CD8-positive, alpha-beta memory T cell (primary cell): ENCODE measurements at regions not wholly inside any gene's neighbourhood (a gene's known extent, or its start where the extent isn't known, plus 50 kb on each side); places are given as distances from the start of the nearest gene placed in this dataset.

ENCODE experiments used
- CTCF ChIA-PET: fragments of 350-600 bp; sonication (Branson Sonifier 250); formaldehyde crosslinking; loops from one replicate; lab custom pipeline; 2021; ENCODE audit warnings: antibody characterized with exemption; lab: Charles Lee
- POLR2A ChIA-PET: fragments of 350-600 bp; sonication (Branson Sonifier 250); formaldehyde crosslinking; loops from one replicate; lab custom pipeline; 2021; ENCODE audit warnings: antibody characterized with exemption; lab: Charles Lee
- DNase-seq, 5 donors: peaks; one replicate each; pipeline versions ENCODE4 v3.0.0 to v3.0.0-alpha.2; 2020 to 2022; ENCODE audit warnings: mixed read lengths in 1 of 5
- H3K27ac ChIP-seq: one replicate; pipeline ENCODE4 v1.7.0; 2013; ENCODE audit warnings: low read depth, mild to moderate bottlenecking, low read length, moderate library complexity
- H3K27me3 ChIP-seq: 2 replicates; pipeline ENCODE4 v1.7.0; 2013; ENCODE audit warnings: low read length, mild to moderate bottlenecking; ENCODE audit not compliant: insufficient read depth, poor library complexity, severe bottlenecking
- H3K36me3 ChIP-seq: 2 replicates; pipeline ENCODE4 v1.7.0; 2013; ENCODE audit warnings: mild to moderate bottlenecking, low read length, moderate library complexity; ENCODE audit not compliant: insufficient read depth
- H3K4me1 ChIP-seq: 2 replicates; pipeline ENCODE4 v1.7.0; 2013; ENCODE audit warnings: mild to moderate bottlenecking, low read length, moderate library complexity; ENCODE audit not compliant: insufficient read depth
- H3K4me3 ChIP-seq: 2 replicates; pipeline ENCODE4 v1.7.0; 2013; ENCODE audit warnings: mild to moderate bottlenecking, low read length
- H3K9me3 ChIP-seq: 2 replicates; pipeline ENCODE4 v1.7.0; 2013; ENCODE audit warnings: mild to moderate bottlenecking, low read length
- H3K27ac Mint-ChIP-seq, 8 donors: one replicate each; pipeline ENCODE4 v1.8.0; 2020 to 2021; ENCODE audit warnings: mixed read lengths in 8 of 8, mild to moderate bottlenecking in 6 of 8, inconsistent platforms in 3 of 8, moderate library complexity in 3 of 8
- H3K27me3 Mint-ChIP-seq, 2 donors: one replicate each; pipeline ENCODE4 v1.8.0; 2020 to 2021; ENCODE audit warnings: mixed read lengths in 2 of 2, mild to moderate bottlenecking in 1 of 2, moderate library complexity in 1 of 2
- H3K36me3 Mint-ChIP-seq, 3 donors: one replicate each; pipeline ENCODE4 v1.8.0; 2020 to 2021; ENCODE audit warnings: mixed read lengths in 3 of 3, inconsistent platforms in 1 of 3, mild to moderate bottlenecking in 1 of 3
- H3K4me1 Mint-ChIP-seq, 3 donors: one replicate each; pipeline ENCODE4 v1.8.0; 2020 to 2021; ENCODE audit warnings: mixed read lengths in 3 of 3, inconsistent platforms in 1 of 3, mild to moderate bottlenecking in 1 of 3
- H3K4me3 Mint-ChIP-seq, 7 donors: one replicate each; pipeline ENCODE4 v1.8.0; 2020 to 2021; ENCODE audit warnings: mixed read lengths in 7 of 7, mild to moderate bottlenecking in 6 of 7, moderate library complexity in 4 of 7, inconsistent platforms in 2 of 7
- H3K9me3 Mint-ChIP-seq, 5 donors: one replicate each; pipeline ENCODE4 v1.8.0; 2020 to 2022; ENCODE audit warnings: mixed read lengths in 5 of 5, mild to moderate bottlenecking in 3 of 5, moderate library complexity in 2 of 5, inconsistent platforms in 1 of 5

DNA sequence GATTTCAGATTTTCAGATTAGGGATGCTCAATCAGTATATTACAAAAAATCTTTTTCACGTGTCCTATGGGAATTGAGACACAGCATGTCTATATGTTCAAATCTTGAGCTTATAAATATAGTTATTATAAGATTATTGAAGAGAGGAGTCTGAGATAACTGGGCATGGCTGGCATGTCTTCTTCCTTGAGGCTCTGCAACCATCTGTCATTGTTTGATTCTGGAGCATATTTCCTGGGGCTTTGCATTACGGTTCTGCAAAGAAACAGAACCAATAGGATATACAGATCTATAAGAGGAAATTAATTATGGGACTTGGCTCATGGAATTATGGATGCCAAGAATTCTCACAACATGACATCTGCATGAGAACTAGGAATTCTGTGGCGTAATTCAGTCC is 386.1 kb downstream of the SOCS6 start:
- Histone ChIP-seq H3K27me3 (no peaks in the 10 kb centered on the region), H3K36me3 (no peaks in the 10 kb centered on the region), H3K27ac (no peak overlapping the region), H3K9me3 (peaks cover 2% of the 10 kb centered on the region), H3K4me3 (no peak overlapping the region), H3K4me1 (peaks cover 51% of the 10 kb centered on the region)
- Mint-ChIP-seq H3K4me1 (peaks cover 9 to 48% (median 11%) of the 10 kb centered on the region in 3 donors), H3K27me3 (no peaks in the 10 kb centered on the region), H3K36me3 (peaks cover 0 to 2% (median 0%) of the 10 kb centered on the region in 3 donors), H3K4me3 (no peak overlapping the region), H3K9me3 (peaks cover 0 to 5% (median 4%) of the 10 kb centered on the region in 5 donors), H3K27ac (peak overlapping the region in 1 of 8 donors; percentile 23)
- DNase-seq, result no peak
- POLR2A ChIA-PET, result no interaction called here
- CTCF ChIA-PET, result no interaction called here

- Histone ChIP-seq H3K27me3 (no peaks in the 10 kb centered on the region), H3K4me1 (peaks cover 53% of the 10 kb centered on the region), H3K36me3 (no peaks in the 10 kb centered on the region), H3K27ac (no peak overlapping the region), H3K9me3 (peaks cover 13% of the 10 kb centered on the region), H3K4me3 (peak overlapping the region; percentile 29)
- no peak for DNase-seq
- Mint-ChIP-seq H3K4me1 (peaks cover 9 to 48% (median 11%) of the 10 kb centered on the region in 3 donors), H3K36me3 (peaks cover 0 to 2% (median 0%) of the 10 kb centered on the region in 3 donors), H3K27ac (peak overlapping the region in 2 of 8 donors; percentile 33 to 90), H3K9me3 (peaks cover 0 to 6% (median 5%) of the 10 kb centered on the region in 5 donors), H3K27me3 (no peaks in the 10 kb centered on the region), H3K4me3 (peak overlapping the region in 1 of 7 donors; percentile 47)
- POLR2A ChIA-PET, result no interaction called here
- CTCF ChIA-PET, result no interaction called here
Observed at GRCh38 chr18:70673831-70674230, 385.0 kb downstream of the SOCS6 start.

DNA sequence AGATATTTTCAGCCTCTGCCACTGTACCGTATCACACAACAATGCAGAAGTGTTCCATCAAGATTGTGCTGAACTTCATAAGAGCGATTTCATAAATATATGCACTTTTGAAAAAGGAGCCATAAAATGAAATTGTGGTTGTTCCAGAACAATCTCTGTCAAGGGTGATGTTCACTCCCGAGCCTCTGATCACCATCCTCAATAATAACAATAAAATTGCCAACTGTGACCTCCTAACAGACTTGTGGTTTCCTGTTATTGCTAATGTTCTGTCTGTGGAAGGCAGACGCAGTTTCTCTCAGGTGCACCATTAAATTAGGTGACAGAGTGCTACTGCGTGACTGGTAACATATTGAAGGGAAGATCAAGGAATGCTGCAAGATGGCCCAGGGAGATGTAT is 383.7 kb downstream of the SOCS6 start:
- H3K27me3 ChIP-seq, result no peaks in the 10 kb centered on the region
- H3K4me1 ChIP-seq, result peaks cover 53% of the 10 kb centered on the region
- POLR2A ChIA-PET, result no interaction called here
- no peaks in the 10 kb centered on the region for H3K36me3 ChIP-seq
- H3K4me3 ChIP-seq, result peak overlapping the region; percentile 30
- Mint-ChIP-seq H3K27me3 (no peaks in the 10 kb centered on the region), H3K27ac (peak overlapping the region; percentile 22 to 90 (median 70)), H3K4me1 (peaks cover 9 to 48% (median 11%) of the 10 kb centered on the region in 3 donors), H3K4me3 (peak overlapping the region in 5 of 7 donors; percentile 9 to 51 (median 22)), H3K9me3 (peaks cover 0 to 13% (median 5%) of the 10 kb centered on the region in 5 donors), H3K36me3 (peaks cover 0 to 2% (median 1%) of the 10 kb centered on the region in 3 donors)
- no peak overlapping the region for H3K27ac ChIP-seq
- CTCF ChIA-PET, result no interaction called here
- peak in 2 of 5 donors; percentile 47 to 85 for DNase-seq
- H3K9me3 ChIP-seq, result peaks cover 14% of the 10 kb centered on the region

DNA sequence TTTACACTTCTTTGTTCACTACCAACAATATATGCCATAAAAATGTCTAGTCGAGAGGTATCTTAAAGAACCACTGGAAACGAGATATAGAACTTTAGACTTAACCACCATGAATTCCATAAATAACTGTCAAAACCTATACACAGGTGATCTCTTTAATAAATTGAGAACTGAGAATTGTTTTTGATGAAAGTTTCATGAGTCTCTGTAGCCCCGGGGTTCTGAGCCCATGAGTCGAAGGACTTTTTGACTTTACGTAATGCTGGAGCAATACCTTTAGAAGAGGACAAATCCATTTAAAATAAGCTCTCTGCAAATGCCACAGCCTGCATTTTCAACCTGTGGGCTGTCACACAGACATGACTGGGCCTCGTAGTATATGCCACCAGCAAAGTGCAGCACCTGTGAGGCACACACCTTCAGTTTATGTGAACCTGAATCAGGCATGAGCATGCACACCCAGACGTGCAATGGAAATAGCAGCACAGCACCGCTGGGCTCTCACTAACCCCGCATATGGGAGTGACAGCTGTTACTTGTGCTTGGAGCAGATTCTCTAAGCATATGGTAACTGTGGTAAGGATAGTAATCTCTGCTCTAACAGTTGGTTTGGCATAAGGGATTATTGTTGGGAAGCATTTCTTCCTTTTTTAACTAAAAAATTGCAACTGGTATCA is 383.2 kb downstream of the SOCS6 start:
- Histone ChIP-seq H3K27me3 (no peaks in the 10 kb centered on the region), H3K9me3 (peaks cover 14% of the 10 kb centered on the region), H3K27ac (no peak overlapping the region), H3K4me3 (peak overlapping the region; percentile 30), H3K36me3 (no peaks in the 10 kb centered on the region), H3K4me1 (peaks cover 52% of the 10 kb centered on the region)
- Mint-ChIP-seq H3K4me1 (peaks cover 9 to 48% (median 11%) of the 10 kb centered on the region in 3 donors), H3K36me3 (peaks cover 0 to 2% (median 1%) of the 10 kb centered on the region in 3 donors), H3K27ac (peak overlapping the region in 5 of 8 donors; percentile 32 to 90 (median 74)), H3K27me3 (no peaks in the 10 kb centered on the region), H3K9me3 (peaks cover 0 to 13% (median 5%) of the 10 kb centered on the region in 5 donors), H3K4me3 (peak overlapping the region in 1 of 7 donors; percentile 51)
- DNase-seq, result no peak
- CTCF ChIA-PET, result no interaction called here
- POLR2A ChIA-PET, result no interaction called here

DNA sequence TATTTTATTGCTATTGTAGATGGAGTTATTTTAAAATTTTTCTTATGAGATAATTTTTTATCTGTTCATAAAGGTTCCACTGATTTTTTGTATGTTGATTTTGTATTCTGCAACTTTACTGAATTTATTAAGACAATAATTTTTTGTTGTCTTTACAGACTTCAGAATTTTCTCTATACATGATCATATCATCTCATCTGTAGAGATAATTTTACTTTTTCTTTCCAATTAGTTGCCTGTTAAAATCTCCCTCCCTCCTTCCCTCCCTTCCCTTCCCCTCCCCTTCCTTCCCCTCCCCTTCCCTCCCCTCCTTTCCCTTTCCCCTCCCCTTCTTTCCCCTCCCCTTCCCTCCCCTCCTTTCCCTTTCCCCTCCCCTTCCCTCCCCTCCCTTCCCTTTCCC is 378.1 kb downstream of the SOCS6 start:
- H3K9me3 Mint-ChIP-seq, result peaks cover 0 to 13% (median 5%) of the 10 kb centered on the region in 5 donors
- ChIA-PET POLR2A (no interaction called here), CTCF (no interaction called here)
- Histone ChIP-seq H3K4me1 (peaks cover 42% of the 10 kb centered on the region), H3K36me3 (no peaks in the 10 kb centered on the region), H3K27ac (no peak overlapping the region), H3K4me3 (no peak overlapping the region), H3K27me3 (no peaks in the 10 kb centered on the region), H3K9me3 (peaks cover 18% of the 10 kb centered on the region)
- H3K36me3 Mint-ChIP-seq, result peaks cover 0 to 1% (median 0%) of the 10 kb centered on the region in 3 donors
- DNase-seq, result no peak
- H3K4me1 Mint-ChIP-seq, result peaks cover 2 to 37% (median 3%) of the 10 kb centered on the region in 3 donors
- no peaks in the 10 kb centered on the region for H3K27me3 Mint-ChIP-seq
- no peak overlapping the region for H3K4me3 Mint-ChIP-seq
- no peak overlapping the region for H3K27ac Mint-ChIP-seq

DNA sequence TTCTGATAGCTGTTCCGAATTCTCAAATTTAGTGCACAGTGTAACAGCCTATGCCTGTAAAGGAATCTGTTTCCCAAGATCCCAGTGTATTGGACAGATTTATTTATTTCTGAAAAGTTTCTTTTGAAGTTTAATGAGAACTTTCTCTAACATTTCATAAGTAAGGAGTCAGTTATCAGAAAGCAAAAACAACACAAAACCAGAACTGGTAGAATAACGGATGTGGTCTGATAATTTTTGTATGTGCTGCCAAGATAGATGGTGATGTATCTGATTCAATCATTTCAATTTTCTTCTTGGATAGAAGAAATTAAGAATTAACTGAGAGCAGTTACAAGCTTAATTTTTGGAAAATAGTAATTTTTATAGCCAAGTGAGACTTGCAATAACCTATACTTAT is 374.3 kb downstream of the SOCS6 start:
- H3K27ac Mint-ChIP-seq, result peak overlapping the region in 5 of 8 donors; percentile 53 to 91 (median 86)
- no peaks in the 10 kb centered on the region for H3K27me3 ChIP-seq
- H3K4me3 Mint-ChIP-seq, result peak overlapping the region in 1 of 7 donors; percentile 10
- DNase-seq, result peak in 1 of 5 donors; percentile 62
- ChIA-PET POLR2A (no interaction called here), CTCF (no interaction called here)
- H3K9me3 ChIP-seq, result peaks cover 4% of the 10 kb centered on the region
- peaks cover 2 to 42% (median 3%) of the 10 kb centered on the region in 3 donors for H3K4me1 Mint-ChIP-seq
- peaks cover 0 to 3% (median 0%) of the 10 kb centered on the region in 5 donors for H3K9me3 Mint-ChIP-seq
- H3K27ac ChIP-seq, result no peak overlapping the region
- H3K4me3 ChIP-seq, result peak overlapping the region; percentile 40
- no peaks in the 10 kb centered on the region for H3K36me3 ChIP-seq
- no peaks in the 10 kb centered on the region for H3K36me3 Mint-ChIP-seq
- no peaks in the 10 kb centered on the region for H3K27me3 Mint-ChIP-seq
- peaks cover 48% of the 10 kb centered on the region for H3K4me1 ChIP-seq

DNA sequence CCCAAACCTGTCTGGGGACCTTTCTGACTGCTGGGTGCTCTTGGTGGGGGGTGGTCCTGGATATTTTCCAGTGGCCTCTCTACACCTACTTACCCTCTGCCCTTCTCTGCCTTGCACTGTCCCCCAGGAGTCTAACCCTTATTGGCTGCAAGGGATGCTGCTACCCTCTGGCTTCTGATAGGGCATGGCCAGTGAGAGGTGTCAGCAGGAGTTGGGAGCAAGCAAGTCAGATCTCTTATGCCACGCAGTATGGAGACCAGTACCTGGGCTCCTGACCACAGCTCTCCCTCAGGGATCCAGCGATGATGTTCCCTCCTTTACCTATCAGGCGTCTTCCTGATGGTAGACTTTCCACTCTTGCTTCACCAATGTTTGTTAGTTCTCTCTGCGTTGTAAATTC is 373.7 kb downstream of the SOCS6 start:
- Histone ChIP-seq H3K4me1 (peaks cover 52% of the 10 kb centered on the region), H3K27ac (no peak overlapping the region), H3K36me3 (no peaks in the 10 kb centered on the region), H3K4me3 (peak overlapping the region; percentile 40), H3K9me3 (peaks cover 4% of the 10 kb centered on the region), H3K27me3 (no peaks in the 10 kb centered on the region)
- Mint-ChIP-seq H3K4me1 (peaks cover 2 to 42% (median 3%) of the 10 kb centered on the region in 3 donors), H3K4me3 (peak overlapping the region in 1 of 7 donors; percentile 10), H3K9me3 (peaks cover 0 to 2% (median 0%) of the 10 kb centered on the region in 5 donors), H3K27me3 (no peaks in the 10 kb centered on the region), H3K36me3 (no peaks in the 10 kb centered on the region), H3K27ac (peak overlapping the region in 6 of 8 donors; percentile 30 to 91 (median 78))
- DNase-seq, result no peak
- POLR2A ChIA-PET, result no interaction called here
- CTCF ChIA-PET, result no interaction called here
